Keratinocyte (primary cell): ENCODE measurements at regions not wholly inside any gene's neighbourhood (a gene's known extent, or its start where the extent isn't known, plus 50 kb on each side); places are given as distances from the start of the nearest gene placed in this dataset.

Experiments
- DNase-seq: peaks from one replicate; pipeline ENCODE4 v3.0.0-alpha.2; 2011; ENCODE audit warnings: low read depth, missing footprints, low spot score
- FAIRE-seq: peaks from 2 replicates; lab custom pipeline; 2011; peaks lifted over from hg19 to GRCh38; lab: Jason Lieb, UNC
- H2AFZ ChIP-seq: 2 replicates; pipeline ENCODE4 v1.6.0; 2012; ENCODE audit warnings: low read length, control low read depth, inconsistent platforms; ENCODE audit not compliant: control insufficient read depth
- H3K27ac ChIP-seq: 2 replicates; pipeline ENCODE4 v1.5.1; 2011; ENCODE audit warnings: low read length; ENCODE audit not compliant: control insufficient read depth, insufficient read depth
- H3K27me3 ChIP-seq: 3 replicates; pipeline ENCODE4 v1.6.0; 2011; ENCODE audit warnings: low read length; ENCODE audit not compliant: control insufficient read depth, insufficient read depth; ENCODE audit errors: extremely low read depth
- H3K36me3 ChIP-seq, 2 experiments: 2 replicates in 1 of 2; 3 replicates in 1 of 2; pipeline ENCODE4 v1.5.1; 2011; ENCODE audit warnings: low read length in 2 of 2, mild to moderate bottlenecking in 1 of 2; ENCODE audit not compliant: control insufficient read depth in 2 of 2, insufficient read depth in 2 of 2; ENCODE audit errors: extremely low read depth in 1 of 2
- H3K4me1 ChIP-seq: 3 replicates; pipeline ENCODE4 v1.5.1; 2011; ENCODE audit warnings: low read length; ENCODE audit not compliant: control insufficient read depth, insufficient read depth; ENCODE audit errors: extremely low read depth
- H3K4me2 ChIP-seq: 3 replicates; pipeline ENCODE4 v1.6.0; 2011; ENCODE audit warnings: low read depth, low read length; ENCODE audit not compliant: control insufficient read depth, insufficient read depth; ENCODE audit errors: extremely low read depth
- H3K4me3 ChIP-seq, 3 experiments: fragments of 200-600 bp in 1 of 3; sonication (generic) in 1 of 3; 2 replicates in 2 of 3; 3 replicates in 1 of 3; pipeline ENCODE4 v1.5.1; 2011 to 2016; ENCODE audit warnings: low read length in 3 of 3, mild to moderate bottlenecking in 3 of 3, control low read depth in 2 of 3, inconsistent platforms in 1 of 3, low read depth in 1 of 3, mixed read lengths in 1 of 3, mixed run types in 1 of 3, moderate library complexity in 1 of 3; ENCODE audit not compliant: control insufficient read depth in 2 of 3, insufficient read depth in 2 of 3; ENCODE audit errors: extremely low read depth in 1 of 3
- H3K79me2 ChIP-seq: 2 replicates; pipeline ENCODE4 v1.6.0; 2012; ENCODE audit warnings: low read length; ENCODE audit not compliant: control insufficient read depth, insufficient read depth
- H3K9ac ChIP-seq: 3 replicates; pipeline ENCODE4 v1.6.0; 2011; ENCODE audit warnings: low read length; ENCODE audit not compliant: control insufficient read depth, insufficient read depth; ENCODE audit errors: extremely low read depth
- H3K9me1 ChIP-seq: 3 replicates; pipeline ENCODE4 v1.6.0; 2011; ENCODE audit warnings: low read length; ENCODE audit not compliant: control insufficient read depth, insufficient read depth; ENCODE audit errors: extremely low read depth
- H3K9me3 ChIP-seq: 2 replicates; pipeline ENCODE4 v1.5.1; 2012; ENCODE audit warnings: low read depth, low read length; ENCODE audit not compliant: control insufficient read depth
- H4K20me1 ChIP-seq: 3 replicates; pipeline ENCODE4 v1.6.0; 2011; ENCODE audit warnings: low read length; ENCODE audit not compliant: control insufficient read depth, insufficient read depth; ENCODE audit errors: extremely low read depth
- CTCF ChIP-seq, 3 experiments: IDR thresholded peaks in 1 of 3; conservative IDR thresholded peaks in 1 of 3; optimal IDR thresholded peaks in 1 of 3; 2 replicates in 2 of 3; 3 replicates in 1 of 3; pipeline versions ENCODE3 to v1.5.1; 2011; ENCODE audit warnings: low read length in 3 of 3, mild to moderate bottlenecking in 3 of 3, moderate library complexity in 2 of 3, control low read depth in 1 of 3, inconsistent platforms in 1 of 3; ENCODE audit not compliant: insufficient read depth in 2 of 3; ENCODE audit errors: extremely low read depth in 1 of 3
- EZH2 ChIP-seq: IDR thresholded peaks from one replicate; pipeline ENCODE4 v1.6.1; 2012; ENCODE audit warnings: inconsistent platforms, mild to moderate bottlenecking, low read length, moderate library complexity
- dilution Hi-C: fragments of 300-500 bp; cut with MboI; formaldehyde crosslinking; loops from one replicate; pipeline ENCODE4 v1.7.0; 2020; ENCODE audit warnings: low sequenced_read_pairs; ENCODE audit not compliant: extremely low pct_ligation_motif_present

GRCh38 chr7:35355911-35356310 is 102.0 kb upstream of the TBX20 start:
- Histone ChIP-seq H3K36me3 (no peaks in the 10 kb centered on the region), H3K4me3 (no peak overlapping the region), H3K27me3 (no peaks in the 10 kb centered on the region), H2AFZ (no peak overlapping the region), H3K79me2 (no peaks in the 10 kb centered on the region), H3K9ac (no peak overlapping the region), H3K9me3 (no peaks in the 10 kb centered on the region), H3K4me2 (no peak overlapping the region), H3K4me1 (no peaks in the 10 kb centered on the region), H3K27ac (no peak overlapping the region), H4K20me1 (no peaks in the 10 kb centered on the region), H3K9me1 (no peaks in the 10 kb centered on the region)
- dilution Hi-C loops = no loop called here
- no peak for TF ChIP-seq CTCF (optimal IDR thresholded peaks at IDR 0.05 in 1 of 3, IDR thresholded peaks at IDR 0.05 in 1 of 3, conservative IDR thresholded peaks at IDR 0.05 in 1 of 3; ENCODE audit: extremely low read depth in 1 of 3, insufficient read depth in 2 of 3, low read length in 3 of 3)
- TF ChIP-seq EZH2 = no peak
- no peak for FAIRE-seq
- no peak for DNase-seq

- FAIRE-seq (no peak), DNase-seq (no peak)
- no peak overlapping the region for H3K9ac ChIP-seq
- no peak overlapping the region for H3K4me3 ChIP-seq
- H3K9me1 ChIP-seq = no peaks in the 10 kb centered on the region
- no peaks in the 10 kb centered on the region for H3K9me3 ChIP-seq
- H4K20me1 ChIP-seq = no peaks in the 10 kb centered on the region
- H2AFZ ChIP-seq = no peak overlapping the region
- H3K27me3 ChIP-seq = no peaks in the 10 kb centered on the region
- H3K4me2 ChIP-seq = no peak overlapping the region
- H3K36me3 ChIP-seq = no peaks in the 10 kb centered on the region
- dilution Hi-C loops = no loop called here
- TF ChIP-seq CTCF (optimal IDR thresholded peaks at IDR 0.05 in 1 of 3, IDR thresholded peaks at IDR 0.05 in 1 of 3, conservative IDR thresholded peaks at IDR 0.05 in 1 of 3; ENCODE audit: extremely low read depth in 1 of 3, insufficient read depth in 2 of 3, low read length in 3 of 3) (no peak), EZH2 (no peak)
- no peak overlapping the region for H3K27ac ChIP-seq
- H3K4me1 ChIP-seq = no peaks in the 10 kb centered on the region
- H3K79me2 ChIP-seq = no peaks in the 10 kb centered on the region
These were observed 101.3 kb upstream of the TBX20 start for GRCh38 chr7:35355199-35355598.
